ENCODE measurements at regions not wholly inside any gene's neighbourhood (a gene's known extent, or its start where the extent isn't known, plus 50 kb on each side); places are given as distances from the start of the nearest gene placed in this dataset.

DNA sequence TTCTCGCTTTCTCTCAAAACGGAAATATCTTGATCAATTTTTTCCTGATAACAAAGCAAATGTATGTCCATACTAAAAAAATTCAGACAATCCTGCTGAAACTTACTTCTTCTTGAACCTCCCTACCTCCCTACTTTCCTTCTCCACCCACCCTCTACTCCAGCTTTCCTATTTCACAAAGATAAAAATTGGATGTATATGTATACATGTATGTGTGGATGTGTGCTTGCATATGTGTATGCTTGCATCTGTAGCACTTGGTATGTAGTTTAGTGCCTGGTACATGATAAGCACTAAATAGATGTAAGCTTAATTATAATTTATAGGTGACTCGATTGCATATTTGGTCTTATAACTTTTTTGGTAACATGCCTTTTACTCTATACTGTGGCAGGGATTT, 167.5 kb upstream of the ITGA4 start:
- Histone ChIP-seq H3K4me1 (ENCODE audit: low read depth) (no peaks in the 10 kb centered on the region), H3K4me3 (no peak overlapping the region), H3K9me3 (no peaks in the 10 kb centered on the region), H3K36me3 (ENCODE audit: low read depth) (no peaks in the 10 kb centered on the region)
- TF ChIP-seq, protein P1, sequence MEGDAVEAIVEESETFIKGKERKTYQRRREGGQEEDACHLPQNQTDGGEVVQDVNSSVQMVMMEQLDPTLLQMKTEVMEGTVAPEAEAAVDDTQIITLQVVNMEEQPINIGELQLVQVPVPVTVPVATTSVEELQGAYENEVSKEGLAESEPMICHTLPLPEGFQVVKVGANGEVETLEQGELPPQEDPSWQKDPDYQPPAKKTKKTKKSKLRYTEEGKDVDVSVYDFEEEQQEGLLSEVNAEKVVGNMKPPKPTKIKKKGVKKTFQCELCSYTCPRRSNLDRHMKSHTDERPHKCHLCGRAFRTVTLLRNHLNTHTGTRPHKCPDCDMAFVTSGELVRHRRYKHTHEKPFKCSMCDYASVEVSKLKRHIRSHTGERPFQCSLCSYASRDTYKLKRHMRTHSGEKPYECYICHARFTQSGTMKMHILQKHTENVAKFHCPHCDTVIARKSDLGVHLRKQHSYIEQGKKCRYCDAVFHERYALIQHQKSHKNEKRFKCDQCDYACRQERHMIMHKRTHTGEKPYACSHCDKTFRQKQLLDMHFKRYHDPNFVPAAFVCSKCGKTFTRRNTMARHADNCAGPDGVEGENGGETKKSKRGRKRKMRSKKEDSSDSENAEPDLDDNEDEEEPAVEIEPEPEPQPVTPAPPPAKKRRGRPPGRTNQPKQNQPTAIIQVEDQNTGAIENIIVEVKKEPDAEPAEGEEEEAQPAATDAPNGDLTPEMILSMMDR (IDR thresholded peaks at IDR 0.05) = no peak
- no peak for DNase-seq
- ATAC-seq = no peak
- intact Hi-C loops (cut with DNase I, micrococcal nuclease) = no loop called here

DNA sequence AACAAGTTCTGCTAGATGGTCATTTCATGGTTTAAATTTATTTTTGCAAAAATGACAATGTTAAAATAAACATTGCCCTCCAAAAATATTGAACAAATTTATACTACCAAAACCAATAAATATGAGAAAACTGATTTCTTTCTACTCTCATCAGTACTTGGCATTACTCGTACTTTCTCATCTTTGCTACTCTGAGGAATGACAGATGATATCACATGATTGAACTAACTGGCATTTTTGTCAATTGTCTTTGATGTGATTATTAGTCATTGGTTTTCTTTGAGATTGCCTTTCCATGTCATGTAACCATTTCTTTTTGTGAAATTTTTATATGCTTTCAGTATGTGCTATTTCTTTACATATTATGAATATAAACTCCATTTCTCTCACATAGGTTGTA, 167.0 kb upstream of the ITGA4 start:
- Histone ChIP-seq H3K4me3 (no peak overlapping the region), H3K9me3 (no peaks in the 10 kb centered on the region), H3K4me1 (ENCODE audit: low read depth) (no peaks in the 10 kb centered on the region), H3K36me3 (ENCODE audit: low read depth) (no peaks in the 10 kb centered on the region)
- DNase-seq (no peak), ATAC-seq (no peak)
- intact Hi-C loops (cut with DNase I, micrococcal nuclease) = no loop called here
- TF ChIP-seq, protein P1 (IDR thresholded peaks at IDR 0.05) = no peak

DNA sequence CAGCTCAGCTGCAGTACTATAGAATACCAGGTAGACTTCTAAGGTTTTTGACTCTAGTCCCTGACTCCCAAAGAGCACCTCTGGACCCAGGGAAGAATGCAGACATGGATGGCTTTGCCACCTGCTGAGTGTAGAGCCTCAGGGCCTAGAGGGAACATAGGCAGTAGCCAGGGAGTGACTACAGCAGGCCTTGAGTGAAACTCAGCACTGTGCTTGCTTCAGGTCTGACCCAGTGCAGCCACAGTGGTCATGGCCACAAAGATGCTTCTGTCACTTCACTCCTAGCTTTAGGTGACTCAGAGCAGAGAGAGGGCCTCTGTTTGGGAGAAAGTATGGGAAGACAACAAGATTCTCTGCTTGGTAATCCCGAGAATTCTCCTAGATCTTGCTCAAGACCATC, 162.2 kb upstream of the ITGA4 start:
- H3K9me3 ChIP-seq = no peaks in the 10 kb centered on the region
- ATAC-seq (no peak), DNase-seq (no peak)
- H3K4me1 ChIP-seq (ENCODE audit: low read depth) = no peaks in the 10 kb centered on the region
- no peaks in the 10 kb centered on the region for H3K36me3 ChIP-seq (ENCODE audit: low read depth)
- intact Hi-C loops (cut with DNase I, micrococcal nuclease) = no loop called here
- TF ChIP-seq, protein P1 (IDR thresholded peaks at IDR 0.05) = no peak
- H3K4me3 ChIP-seq = no peak overlapping the region

DNA sequence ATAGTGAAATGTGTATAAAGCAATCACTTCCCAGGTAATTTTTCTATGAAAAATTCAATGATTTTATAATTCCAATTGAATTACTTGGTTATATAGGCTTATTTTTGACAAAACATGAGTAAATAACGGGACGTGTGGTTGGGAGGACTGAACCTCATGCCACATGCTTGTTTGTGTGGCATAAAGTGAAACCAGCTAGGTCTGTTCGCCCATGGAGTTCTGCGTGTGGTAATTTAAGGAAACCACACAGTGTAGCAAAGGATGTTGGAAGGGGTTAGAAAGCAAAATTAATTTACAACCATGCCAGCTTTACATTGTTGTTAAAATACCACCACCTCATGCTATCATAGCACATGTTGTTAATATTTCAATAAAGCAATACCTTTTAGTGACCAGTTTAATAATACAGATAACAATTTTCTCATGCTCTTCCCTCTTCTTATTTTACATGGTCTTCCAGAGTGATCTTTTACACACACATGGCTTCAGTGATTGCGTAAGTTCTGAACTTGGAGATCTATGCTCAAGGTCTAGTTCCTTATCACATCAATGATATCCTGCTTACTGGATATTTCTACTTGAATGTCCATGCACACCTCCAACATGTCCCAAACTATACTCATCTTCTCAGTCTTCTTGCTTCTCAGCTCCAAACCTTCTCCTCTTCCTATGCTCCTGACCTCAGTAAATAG, 156.4 kb upstream of the ITGA4 start:
- intact Hi-C loops (cut with DNase I, micrococcal nuclease) = no loop called here
- TF ChIP-seq, protein P1 (IDR thresholded peaks at IDR 0.05) = no peak

DNA sequence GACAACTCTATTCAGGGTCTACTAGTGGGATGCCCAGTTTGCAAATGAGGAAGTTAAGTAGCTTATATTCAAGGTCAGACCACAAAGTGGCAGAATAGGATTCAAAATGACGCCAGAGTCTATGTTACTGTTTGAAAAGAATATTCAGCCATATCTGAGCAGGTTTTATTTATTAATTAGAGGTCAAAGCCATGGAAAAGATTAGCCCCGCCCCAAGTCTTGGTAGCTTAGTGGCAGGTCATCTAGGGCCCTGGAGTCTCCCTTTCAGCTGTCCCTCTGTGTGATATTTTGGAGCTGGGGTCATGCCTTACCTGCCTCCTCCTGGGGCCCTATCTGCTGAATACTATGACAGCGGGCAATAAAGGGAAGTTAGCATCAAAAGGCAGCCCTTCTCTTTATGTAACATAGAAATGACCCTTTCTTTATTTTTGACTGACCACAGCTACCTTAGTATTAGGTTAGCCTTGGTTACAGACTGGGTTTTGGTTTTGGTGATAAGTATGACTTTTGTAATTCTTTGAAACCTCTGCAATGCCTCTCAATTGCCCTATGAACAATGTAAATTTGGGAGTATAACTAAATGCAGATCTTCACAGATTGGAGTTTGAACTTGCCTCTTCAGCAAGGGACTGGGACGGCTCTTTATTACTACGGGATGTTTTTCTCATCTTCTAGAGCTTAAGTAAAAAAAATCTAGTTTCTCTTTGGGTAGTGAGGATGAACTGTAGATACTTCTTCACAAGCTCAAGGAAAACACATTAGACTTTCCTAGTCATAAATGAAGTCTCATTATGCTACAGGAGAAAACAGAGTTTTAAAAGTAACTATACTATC, 153.0 kb upstream of the ITGA4 start:
- peaks cover 4% of the 10 kb centered on the region for H3K4me1 ChIP-seq (ENCODE audit: low read depth)
- no peak overlapping the region for H3K4me3 ChIP-seq
- peak; percentile 24 for ATAC-seq
- no peaks in the 10 kb centered on the region for H3K9me3 ChIP-seq
- no peaks in the 10 kb centered on the region for H3K36me3 ChIP-seq (ENCODE audit: low read depth)
- intact Hi-C loops (cut with DNase I, micrococcal nuclease) = no loop called here
- TF ChIP-seq, protein P1 (IDR thresholded peaks at IDR 0.05) = no peak
- DNase-seq = no peak

More for the DNA sequence above, 156.4 kb upstream of the ITGA4 start:
- ATAC-seq (peak; percentile 60), DNase-seq (no peak)
- Histone ChIP-seq H3K4me1 (ENCODE audit: low read depth) (no peaks in the 10 kb centered on the region), H3K36me3 (ENCODE audit: low read depth) (no peaks in the 10 kb centered on the region), H3K9me3 (no peaks in the 10 kb centered on the region), H3K4me3 (no peak overlapping the region)

All from mucosa of descending colon (tissue), 3 donors.